ENCODE measurements at regions not wholly inside any gene's neighbourhood (a gene's known extent, or its start where the extent isn't known, plus 50 kb on each side); places are given as distances from the start of the nearest gene placed in this dataset.

- Mint-ChIP-seq H3K27ac (ENCODE audit: unreplicated experiment) (no peak overlapping the region), H3K4me1 (ENCODE audit: unreplicated experiment) (peaks cover 6% of the 10 kb centered on the region), H3K27me3 (ENCODE audit: unreplicated experiment) (no peaks in the 10 kb centered on the region), H3K4me3 (ENCODE audit: unreplicated experiment) (no peak overlapping the region), H3K9me3 (ENCODE audit: unreplicated experiment) (no peaks in the 10 kb centered on the region), H3K36me3 (ENCODE audit: unreplicated experiment) (no peaks in the 10 kb centered on the region)
- no peak for TF ChIP-seq CTCF (IDR thresholded peaks at IDR 0.05)
- no peak for DNase-seq (ENCODE audit: extremely low spot score, unreplicated experiment)
Observed at GRCh38 chr4:32601848-32602247, 1881.7 kb downstream of the PCDH7 start.

DNA sequence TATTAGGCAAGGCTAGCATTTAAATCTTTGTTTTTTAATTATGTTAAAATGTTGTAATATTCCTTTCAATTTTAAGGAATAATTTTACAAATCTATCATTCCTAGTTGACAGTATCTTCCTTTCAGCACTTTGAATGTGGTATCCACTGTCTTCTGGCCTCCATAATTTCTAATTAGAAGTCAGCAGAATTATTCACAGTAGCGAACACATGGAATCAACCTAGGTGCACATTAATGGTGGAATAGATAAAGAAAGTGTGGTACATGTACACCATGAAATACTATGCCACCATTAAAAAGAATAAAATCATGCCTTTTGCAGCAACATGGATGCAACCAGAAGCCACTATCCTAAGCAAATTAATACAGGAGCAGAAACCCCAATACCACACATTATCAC, 1887.8 kb downstream of the PCDH7 start:
- no peak for TF ChIP-seq CTCF (IDR thresholded peaks at IDR 0.05)
- Mint-ChIP-seq H3K27me3 (ENCODE audit: unreplicated experiment) (no peaks in the 10 kb centered on the region), H3K4me1 (ENCODE audit: unreplicated experiment) (peaks cover 5% of the 10 kb centered on the region), H3K36me3 (ENCODE audit: unreplicated experiment) (peaks cover 8% of the 10 kb centered on the region), H3K27ac (ENCODE audit: unreplicated experiment) (no peak overlapping the region), H3K4me3 (ENCODE audit: unreplicated experiment) (no peak overlapping the region), H3K9me3 (ENCODE audit: unreplicated experiment) (peaks cover 34% of the 10 kb centered on the region)
- DNase-seq (ENCODE audit: extremely low spot score, unreplicated experiment), result no peak

- no peak for DNase-seq (ENCODE audit: extremely low spot score, unreplicated experiment)
- no peak overlapping the region for H3K4me3 Mint-ChIP-seq (ENCODE audit: unreplicated experiment)
- no peak overlapping the region for H3K27ac Mint-ChIP-seq (ENCODE audit: unreplicated experiment)
- TF ChIP-seq CTCF (IDR thresholded peaks at IDR 0.05), result no peak
- peaks cover 4% of the 10 kb centered on the region for H3K4me1 Mint-ChIP-seq (ENCODE audit: unreplicated experiment)
- H3K27me3 Mint-ChIP-seq (ENCODE audit: unreplicated experiment), result no peaks in the 10 kb centered on the region
- peaks cover 8% of the 10 kb centered on the region for H3K36me3 Mint-ChIP-seq (ENCODE audit: unreplicated experiment)
- peaks cover 15% of the 10 kb centered on the region for H3K9me3 Mint-ChIP-seq (ENCODE audit: unreplicated experiment)
Observed at GRCh38 chr4:32624943-32625603, 1904.9 kb downstream of the PCDH7 start.

DNA sequence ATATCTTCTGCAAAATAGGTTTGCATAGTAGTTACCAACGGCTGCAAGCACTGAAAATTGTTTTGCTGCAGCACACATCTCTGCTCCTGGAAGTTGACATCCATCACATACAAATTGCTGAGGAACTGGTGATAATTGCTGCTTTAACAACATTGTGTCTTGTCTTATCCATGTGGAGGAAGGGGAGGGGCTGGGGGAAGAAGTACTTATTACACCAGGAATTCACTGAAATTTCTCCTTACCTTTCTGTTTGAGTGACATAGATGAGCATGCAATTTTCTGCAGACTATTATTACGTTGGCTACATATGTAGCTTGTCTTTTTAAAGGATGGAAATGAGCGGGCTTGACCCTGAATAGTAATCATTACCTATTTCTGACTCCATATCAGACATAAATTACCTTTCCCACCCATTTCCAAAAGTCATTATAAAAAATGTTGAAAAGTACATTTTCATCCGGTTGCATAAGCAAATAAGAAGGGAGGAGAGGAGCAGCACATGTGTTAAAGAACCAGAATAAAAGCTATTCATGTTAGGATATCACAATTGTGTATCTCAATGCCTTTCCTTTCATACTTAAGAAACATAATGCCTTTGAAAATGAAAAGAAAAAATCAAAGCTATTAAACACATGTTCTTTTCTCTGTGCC, 1905.6 kb downstream of the PCDH7 start:
- H3K27ac Mint-ChIP-seq (ENCODE audit: unreplicated experiment), result no peak overlapping the region
- H3K9me3 Mint-ChIP-seq (ENCODE audit: unreplicated experiment), result peaks cover 23% of the 10 kb centered on the region
- peaks cover 4% of the 10 kb centered on the region for H3K4me1 Mint-ChIP-seq (ENCODE audit: unreplicated experiment)
- H3K36me3 Mint-ChIP-seq (ENCODE audit: unreplicated experiment), result peaks cover 8% of the 10 kb centered on the region
- TF ChIP-seq CTCF (IDR thresholded peaks at IDR 0.05), result no peak
- H3K27me3 Mint-ChIP-seq (ENCODE audit: unreplicated experiment), result no peaks in the 10 kb centered on the region
- H3K4me3 Mint-ChIP-seq (ENCODE audit: unreplicated experiment), result no peak overlapping the region
- DNase-seq (ENCODE audit: extremely low spot score, unreplicated experiment), result no peak

DNA sequence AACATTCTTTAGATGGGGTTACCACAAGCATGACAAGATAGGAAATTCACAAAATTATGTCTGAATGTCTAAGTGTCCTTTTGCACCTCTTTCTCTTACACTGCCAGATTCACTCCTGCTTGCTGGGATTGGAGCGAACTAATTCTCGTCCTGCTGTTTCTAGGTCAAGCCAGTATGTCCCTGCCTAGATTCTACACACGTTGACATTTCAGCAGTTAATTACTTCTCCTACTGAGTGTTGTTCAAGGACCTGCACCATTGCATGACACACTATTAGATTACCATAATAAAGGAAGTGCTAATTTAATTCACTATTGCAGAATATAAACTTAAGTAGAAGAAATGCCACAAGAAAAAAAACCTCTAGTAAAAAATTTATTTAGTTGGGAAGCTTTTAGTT, 1911.7 kb downstream of the PCDH7 start:
- H3K4me3 Mint-ChIP-seq (ENCODE audit: unreplicated experiment), result no peak overlapping the region

More for the DNA sequence above, 1911.7 kb downstream of the PCDH7 start:
- Mint-ChIP-seq H3K36me3 (ENCODE audit: unreplicated experiment) (peaks cover 8% of the 10 kb centered on the region), H3K9me3 (ENCODE audit: unreplicated experiment) (peaks cover 20% of the 10 kb centered on the region), H3K4me1 (ENCODE audit: unreplicated experiment) (no peaks in the 10 kb centered on the region), H3K27me3 (ENCODE audit: unreplicated experiment) (no peaks in the 10 kb centered on the region), H3K27ac (ENCODE audit: unreplicated experiment) (no peak overlapping the region)
- TF ChIP-seq CTCF (IDR thresholded peaks at IDR 0.05), result no peak
- no peak for DNase-seq (ENCODE audit: extremely low spot score, unreplicated experiment)
